ENCODE measurements at regions not wholly inside any gene's neighbourhood (a gene's known extent, or its start where the extent isn't known, plus 50 kb on each side); places are given as distances from the start of the nearest gene placed in this dataset.

- 95% methylated on average over 7 of the region's 7 CpGs; no CpG with 5 or more reads in 1 of the 2 experiments for WGBS, 2 experiments (ENCODE audit: extremely low coverage in 1 of 2, insufficient coverage in 1 of 2, insufficient read length in 1 of 2, insufficient replicate concordance in 2 of 2, low coverage in 1 of 2, low lambda C conversion rate in 2 of 2, missing lambda C conversion rate in 1 of 2)
Measured at GRCh38 chr4:187364401-187364800, 631.2 kb upstream of the ZFP42 start.

More at GRCh38 chr4:187364401-187364800, 631.2 kb upstream of the ZFP42 start:
- no peak overlapping the region for H3K14ac ChIP-seq (ENCODE audit: insufficient read length)
- no peaks in the 10 kb centered on the region for H3K9me3 ChIP-seq (ENCODE audit: insufficient read depth in 2 of 2, low read depth in 1 of 2, low read length in 1 of 2)
- DNase-seq (ENCODE audit: low read depth in 1 of 2, low spot score in 2 of 2) (no peak), FAIRE-seq (no peak)
- no peak overlapping the region for H4K91ac ChIP-seq (replicated peaks; ENCODE audit: insufficient read length, low read length)
- no peak overlapping the region for H2AK5ac ChIP-seq (ENCODE audit: low read depth, low read length)
- H2BK120ac ChIP-seq (replicated peaks; ENCODE audit: low read depth, low read length) = no peak overlapping the region
- no peak overlapping the region for H3K18ac ChIP-seq (ENCODE audit: extremely low read depth, low read length)
- H3K23me2 ChIP-seq (ENCODE audit: low read depth, low read length) = no peaks in the 10 kb centered on the region
- no peaks in the 10 kb centered on the region for H3K36me3 ChIP-seq (ENCODE audit: control insufficient read depth in 2 of 4, insufficient read depth in 4 of 4, low read length in 3 of 4)
- no peak overlapping the region for H3K27ac ChIP-seq (ENCODE audit: low read depth, low read length)
- H3K9ac ChIP-seq (replicated peaks in 1 of 4; ENCODE audit: extremely low read depth in 1 of 4, low read depth in 3 of 4, low read length in 3 of 4) = no peak overlapping the region
- no peak overlapping the region for H2BK5ac ChIP-seq (ENCODE audit: low read depth, low read length)
- H3K27me3 ChIP-seq (replicated peaks in 1 of 4; ENCODE audit: control insufficient read depth in 3 of 4, extremely low read depth in 1 of 4, insufficient read depth in 3 of 4, low read length in 3 of 4) = no peaks in the 10 kb centered on the region
- ChIA-PET POLR2A (ENCODE audit: partially characterized antibody) (no interaction called here), CTCF (ENCODE audit: partially characterized antibody) (interaction anchor here (1.2 kb wide), 1 partner anchor 11 kb away, joined by 4 read pairs; no protein-coding TSS in a partner anchor)
- H3K4me2 ChIP-seq (ENCODE audit: insufficient read depth in 1 of 2, low read depth in 2 of 2, low read length in 2 of 2) = no peak overlapping the region
- no peak overlapping the region for H2AFZ ChIP-seq (ENCODE audit: low read length)
- H4K8ac ChIP-seq (ENCODE audit: extremely low read depth, insufficient read depth, low read length) = no peak overlapping the region
- no peak overlapping the region for H3K4ac ChIP-seq (replicated peaks; ENCODE audit: insufficient read length, low read depth, low read length)
- H3K23ac ChIP-seq (ENCODE audit: insufficient read length) = no peak overlapping the region
- no peak overlapping the region for H3K56ac ChIP-seq (replicated peaks; ENCODE audit: insufficient read length, low read depth, low read length)
- no peak overlapping the region for H4K5ac ChIP-seq (ENCODE audit: insufficient read length, low read depth, low read length)
- H3K4me1 ChIP-seq (replicated peaks in 1 of 4; ENCODE audit: control insufficient read depth in 3 of 4, insufficient read depth in 4 of 4, low read length in 3 of 4) = no peaks in the 10 kb centered on the region
- H4K20me1 ChIP-seq (replicated peaks in 1 of 2; ENCODE audit: control insufficient read depth in 1 of 2, insufficient read depth in 2 of 2, low read length in 2 of 2) = no peaks in the 10 kb centered on the region
- no peak for TF ChIP-seq MAFK (IDR thresholded peaks at IDR 0.05; ENCODE audit: low read depth, low read length)
- TF ChIP-seq BRCA1 (IDR thresholded peaks at IDR 0.05; ENCODE audit: low read depth, low read length) = no peak
- TF ChIP-seq ATF2 (IDR thresholded peaks at IDR 0.05; ENCODE audit: low read length) = no peak
- no peak for TF ChIP-seq HDAC2 (IDR thresholded peaks at IDR 0.05; ENCODE audit: borderline replicate concordance in 1 of 2, low read depth in 2 of 2, low read length in 2 of 2)
- no peak for TF ChIP-seq CHD1 (IDR thresholded peaks at IDR 0.05; ENCODE audit: low read depth, low read length)
- no peak for TF ChIP-seq NRF1 (IDR thresholded peaks at IDR 0.05; ENCODE audit: low read depth, low read length)
- no peak for TF ChIP-seq CBX5 (IDR thresholded peaks at IDR 0.05; ENCODE audit: low read depth, low read length)
- no peak for TF ChIP-seq SRF (IDR thresholded peaks at IDR 0.05; ENCODE audit: low read depth, low read length)
- no peaks in the 10 kb centered on the region for H3K79me2 ChIP-seq (ENCODE audit: control insufficient read depth in 1 of 2, insufficient read depth in 2 of 2, low read length in 2 of 2)
- no peak overlapping the region for H2BK20ac ChIP-seq (ENCODE audit: low read length)
- H2BK12ac ChIP-seq (ENCODE audit: low read depth, low read length) = no peak overlapping the region
- H3K4me3 ChIP-seq (ENCODE audit: extremely low read depth in 1 of 4, insufficient read depth in 2 of 4, low read depth in 3 of 4, low read length in 4 of 4) = no peak overlapping the region
- no peaks in the 10 kb centered on the region for H3K79me1 ChIP-seq (ENCODE audit: low read depth, low read length)
- no peak overlapping the region for H2BK15ac ChIP-seq (ENCODE audit: low read length)

Data from H1 (cell line).